ENCODE measurements at regions not wholly inside any gene's neighbourhood (a gene's known extent, or its start where the extent isn't known, plus 50 kb on each side); places are given as distances from the start of the nearest gene placed in this dataset.

DNA sequence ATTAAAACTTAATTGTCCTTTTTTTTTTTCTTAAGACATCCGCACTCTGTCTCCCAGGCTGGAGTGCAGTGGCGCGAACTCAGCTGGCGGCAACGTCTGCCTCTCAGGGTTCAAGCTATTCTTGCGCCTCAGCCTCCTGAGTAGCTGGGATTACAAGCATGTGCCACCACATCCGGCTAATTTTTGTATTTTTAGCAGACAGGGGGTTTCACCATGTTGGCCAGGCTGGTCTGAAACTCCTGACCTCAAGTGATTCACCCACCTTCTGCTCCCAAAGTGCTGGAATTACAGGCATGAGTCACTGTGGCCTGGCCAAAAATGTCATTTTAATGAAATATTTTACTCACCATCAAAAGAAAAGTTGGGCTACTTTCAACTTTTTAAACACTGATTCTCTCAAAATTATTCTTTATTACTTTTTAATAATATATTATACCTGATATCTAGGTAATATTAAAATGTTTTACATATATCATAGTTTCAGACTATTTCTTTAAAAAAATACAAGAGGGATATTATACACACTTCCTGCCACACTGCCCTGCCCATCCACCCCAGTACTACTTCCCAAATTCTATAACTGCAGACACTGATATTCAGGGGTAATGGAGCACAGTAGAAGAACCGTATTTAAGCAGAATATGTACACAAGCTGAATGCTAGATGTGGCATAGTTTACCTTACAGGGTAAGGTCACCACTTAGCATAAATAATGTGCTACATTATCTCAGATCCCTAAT, 723.9 kb upstream of the ZNF385D start:
- H3K9me3 ChIP-seq = no peaks in the 10 kb centered on the region
- TF ChIP-seq, protein P1, sequence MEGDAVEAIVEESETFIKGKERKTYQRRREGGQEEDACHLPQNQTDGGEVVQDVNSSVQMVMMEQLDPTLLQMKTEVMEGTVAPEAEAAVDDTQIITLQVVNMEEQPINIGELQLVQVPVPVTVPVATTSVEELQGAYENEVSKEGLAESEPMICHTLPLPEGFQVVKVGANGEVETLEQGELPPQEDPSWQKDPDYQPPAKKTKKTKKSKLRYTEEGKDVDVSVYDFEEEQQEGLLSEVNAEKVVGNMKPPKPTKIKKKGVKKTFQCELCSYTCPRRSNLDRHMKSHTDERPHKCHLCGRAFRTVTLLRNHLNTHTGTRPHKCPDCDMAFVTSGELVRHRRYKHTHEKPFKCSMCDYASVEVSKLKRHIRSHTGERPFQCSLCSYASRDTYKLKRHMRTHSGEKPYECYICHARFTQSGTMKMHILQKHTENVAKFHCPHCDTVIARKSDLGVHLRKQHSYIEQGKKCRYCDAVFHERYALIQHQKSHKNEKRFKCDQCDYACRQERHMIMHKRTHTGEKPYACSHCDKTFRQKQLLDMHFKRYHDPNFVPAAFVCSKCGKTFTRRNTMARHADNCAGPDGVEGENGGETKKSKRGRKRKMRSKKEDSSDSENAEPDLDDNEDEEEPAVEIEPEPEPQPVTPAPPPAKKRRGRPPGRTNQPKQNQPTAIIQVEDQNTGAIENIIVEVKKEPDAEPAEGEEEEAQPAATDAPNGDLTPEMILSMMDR (IDR thresholded peaks at IDR 0.05) = no peak
- H3K36me3 ChIP-seq = no peaks in the 10 kb centered on the region
- H3K27ac ChIP-seq = no peak overlapping the region
- H3K27me3 ChIP-seq (ENCODE audit: low read depth) = no peaks in the 10 kb centered on the region
- H3K4me3 ChIP-seq = no peak overlapping the region
- H3K4me1 ChIP-seq = no peaks in the 10 kb centered on the region
- intact Hi-C loops (cut with DNase I) = no loop called here
- DNase-seq = no peak
- ATAC-seq = no peak

DNA sequence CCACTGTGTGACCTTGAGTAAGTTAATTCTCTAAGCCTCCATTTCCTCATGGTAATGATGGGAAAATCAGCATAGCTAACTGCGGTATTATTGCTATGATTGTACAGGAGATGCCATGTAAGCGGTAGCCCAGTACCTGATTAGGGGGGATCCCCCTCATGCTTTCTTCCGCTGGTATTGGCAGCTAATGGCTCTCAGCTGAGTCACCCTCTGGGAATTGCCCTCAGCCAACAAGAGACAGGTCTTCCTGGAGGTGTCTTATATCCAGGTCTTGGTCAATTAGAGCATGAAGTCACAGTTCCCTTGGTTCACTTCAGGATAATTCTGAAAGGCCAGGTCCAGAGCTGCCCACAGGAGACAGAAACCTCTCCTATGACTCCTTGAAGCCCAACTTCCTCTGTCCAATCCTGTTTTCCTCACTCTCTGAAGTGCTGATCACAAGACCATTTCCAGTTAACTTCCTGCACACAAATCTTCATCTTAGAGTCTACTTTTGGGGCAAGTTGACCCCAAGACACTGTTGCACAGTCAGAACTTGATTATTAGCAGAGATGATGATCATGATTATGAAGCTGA, 724.7 kb upstream of the ZNF385D start:
- H3K4me3 ChIP-seq = no peak overlapping the region
- ATAC-seq (no peak), DNase-seq (no peak)
- TF ChIP-seq, protein P1 (IDR thresholded peaks at IDR 0.05) = no peak
- no peak overlapping the region for H3K27ac ChIP-seq
- H3K27me3 ChIP-seq (ENCODE audit: low read depth) = no peaks in the 10 kb centered on the region
- H3K36me3 ChIP-seq = no peaks in the 10 kb centered on the region
- no peaks in the 10 kb centered on the region for H3K9me3 ChIP-seq
- intact Hi-C loops (cut with DNase I) = no loop called here
- H3K4me1 ChIP-seq = no peaks in the 10 kb centered on the region

DNA sequence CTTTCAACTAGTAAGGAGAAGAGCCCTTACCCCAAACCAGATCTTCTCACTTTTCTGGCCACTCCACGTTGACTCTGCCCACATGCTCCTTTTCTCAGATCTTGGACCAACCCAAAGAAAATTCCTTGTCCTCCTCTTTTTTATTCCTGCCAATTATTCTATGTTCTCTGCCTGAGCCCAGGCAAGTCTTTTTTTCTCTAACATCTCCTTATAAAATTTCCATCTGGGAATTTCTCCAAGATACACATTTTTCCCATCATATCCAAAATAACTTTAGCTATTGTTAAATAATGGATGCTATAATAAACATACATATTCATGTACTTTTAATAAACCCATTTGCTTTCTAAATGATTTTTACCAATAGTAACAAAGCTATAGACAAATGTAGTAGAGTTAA, 726.0 kb upstream of the ZNF385D start:
- Histone ChIP-seq H3K36me3 (no peaks in the 10 kb centered on the region), H3K27me3 (ENCODE audit: low read depth) (no peaks in the 10 kb centered on the region), H3K4me3 (no peak overlapping the region), H3K27ac (no peak overlapping the region), H3K4me1 (no peaks in the 10 kb centered on the region), H3K9me3 (no peaks in the 10 kb centered on the region)
- TF ChIP-seq, protein P1 (IDR thresholded peaks at IDR 0.05) = no peak
- ATAC-seq (no peak), DNase-seq (no peak)
- intact Hi-C loops (cut with DNase I) = no loop called here

DNA sequence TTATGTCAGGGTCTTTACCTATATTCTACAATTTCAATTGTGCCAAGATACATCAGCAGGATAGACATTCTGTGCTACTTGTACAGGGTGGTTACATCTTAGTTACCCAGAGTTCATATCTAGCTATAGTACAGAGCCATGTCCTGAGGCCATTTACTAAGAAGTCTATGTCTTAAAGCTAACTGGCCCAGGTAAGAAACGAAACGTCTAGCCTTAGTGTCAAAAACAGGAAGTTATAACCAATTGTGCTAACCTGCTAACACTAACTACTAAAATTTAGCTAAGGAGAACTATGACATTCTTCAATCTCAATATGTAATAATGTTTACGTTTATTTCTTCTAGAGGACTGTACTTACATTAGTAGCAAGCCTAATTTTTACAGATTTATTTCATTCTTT, 717.2 kb upstream of the UBE2E2 start:
- ATAC-seq = no peak
- no peak overlapping the region for H3K4me3 ChIP-seq
- TF ChIP-seq, protein P1 (IDR thresholded peaks at IDR 0.05) = no peak

DNA sequence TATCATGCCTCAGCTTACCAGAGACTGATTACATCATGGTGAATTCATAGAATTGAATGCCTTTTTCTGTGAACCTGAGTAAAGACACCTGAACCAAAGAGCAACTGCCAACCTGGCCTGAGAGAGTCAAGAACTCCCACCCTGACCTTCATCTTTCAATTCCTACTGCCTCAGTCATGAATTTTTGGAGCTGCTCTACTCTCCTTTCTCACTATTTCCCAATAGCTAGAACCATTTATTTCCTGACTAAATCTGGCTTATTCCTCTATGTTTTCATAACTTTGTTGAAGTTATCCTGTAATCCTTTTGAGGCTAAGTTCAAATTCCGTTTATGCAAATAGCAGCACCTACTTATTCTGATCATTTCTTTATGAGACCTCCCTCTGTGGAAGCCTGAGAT, 712.4 kb upstream of the UBE2E2 start:
- Histone ChIP-seq H3K4me3 (no peak overlapping the region), H3K27me3 (ENCODE audit: low read depth) (no peaks in the 10 kb centered on the region), H3K27ac (no peak overlapping the region), H3K4me1 (no peaks in the 10 kb centered on the region), H3K9me3 (no peaks in the 10 kb centered on the region), H3K36me3 (no peaks in the 10 kb centered on the region)
- ATAC-seq (no peak), DNase-seq (no peak)
- TF ChIP-seq, protein P1 (IDR thresholded peaks at IDR 0.05) = no peak
- intact Hi-C loops (cut with DNase I) = no loop called here

More for the DNA sequence above, 717.2 kb upstream of the UBE2E2 start:
- no peak for DNase-seq
- H3K9me3 ChIP-seq = no peaks in the 10 kb centered on the region
- no peaks in the 10 kb centered on the region for H3K27me3 ChIP-seq (ENCODE audit: low read depth)
- H3K27ac ChIP-seq = no peak overlapping the region
- intact Hi-C loops (cut with DNase I) = no loop called here
- no peaks in the 10 kb centered on the region for H3K4me1 ChIP-seq
- H3K36me3 ChIP-seq = no peaks in the 10 kb centered on the region
